Tibial nerve (tissue), 3 donors: ENCODE measurements at regions not wholly inside any gene's neighbourhood (a gene's known extent, or its start where the extent isn't known, plus 50 kb on each side); places are given as distances from the start of the nearest gene placed in this dataset.
"Not testable (repeated sequence)": the region's sequence is repeated elsewhere in the genome, so short reads cannot be mapped to it uniquely, and the experiment has no call there.

Source experiments
- POLR2A ChIP-seq, 2 donors: fragments of 450-650 bp; IDR thresholded peaks; one replicate each; pipeline ENCODE4 v1.6.1; 2017; ENCODE audit warnings: antibody characterized with exemption in 2 of 2, mild to moderate bottlenecking in 2 of 2, moderate library complexity in 2 of 2
- TF ChIP-seq, protein P1 (sequence below), 5 experiments: fragments of 200-600 bp in 3 of 5; fragments of 450-650 bp in 2 of 5; sonication (generic) in 3 of 5; IDR thresholded peaks; one replicate each; pipeline ENCODE4 v1.5.1; 2016 to 2019; ENCODE audit warnings: antibody characterized with exemption in 5 of 5, mild to moderate bottlenecking in 3 of 5, moderate library complexity in 2 of 5

DNA sequence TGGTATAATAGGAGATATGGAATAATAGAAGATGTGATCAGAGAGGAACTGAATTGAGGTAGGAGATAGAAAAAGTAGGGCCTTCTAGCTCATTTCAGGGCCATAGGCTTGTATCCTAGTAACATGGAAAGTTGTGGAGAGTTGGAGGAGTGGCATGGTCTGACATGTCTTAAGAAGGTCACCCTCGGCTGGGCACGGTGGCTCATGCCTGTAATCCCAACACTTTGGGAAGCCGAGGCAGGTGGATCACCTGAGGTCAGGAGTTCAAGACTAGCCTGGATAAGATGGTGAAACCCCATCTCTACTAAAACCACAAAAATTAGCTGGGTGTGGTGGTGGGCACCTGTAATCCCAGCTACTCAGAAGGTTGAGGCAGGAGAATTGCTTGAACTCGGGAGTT lies 550.3 kb upstream of the CDH2 start:
- not testable (repeated sequence) for TF ChIP-seq POLR2A (IDR thresholded peaks at IDR 0.05)
- TF ChIP-seq, protein P1, sequence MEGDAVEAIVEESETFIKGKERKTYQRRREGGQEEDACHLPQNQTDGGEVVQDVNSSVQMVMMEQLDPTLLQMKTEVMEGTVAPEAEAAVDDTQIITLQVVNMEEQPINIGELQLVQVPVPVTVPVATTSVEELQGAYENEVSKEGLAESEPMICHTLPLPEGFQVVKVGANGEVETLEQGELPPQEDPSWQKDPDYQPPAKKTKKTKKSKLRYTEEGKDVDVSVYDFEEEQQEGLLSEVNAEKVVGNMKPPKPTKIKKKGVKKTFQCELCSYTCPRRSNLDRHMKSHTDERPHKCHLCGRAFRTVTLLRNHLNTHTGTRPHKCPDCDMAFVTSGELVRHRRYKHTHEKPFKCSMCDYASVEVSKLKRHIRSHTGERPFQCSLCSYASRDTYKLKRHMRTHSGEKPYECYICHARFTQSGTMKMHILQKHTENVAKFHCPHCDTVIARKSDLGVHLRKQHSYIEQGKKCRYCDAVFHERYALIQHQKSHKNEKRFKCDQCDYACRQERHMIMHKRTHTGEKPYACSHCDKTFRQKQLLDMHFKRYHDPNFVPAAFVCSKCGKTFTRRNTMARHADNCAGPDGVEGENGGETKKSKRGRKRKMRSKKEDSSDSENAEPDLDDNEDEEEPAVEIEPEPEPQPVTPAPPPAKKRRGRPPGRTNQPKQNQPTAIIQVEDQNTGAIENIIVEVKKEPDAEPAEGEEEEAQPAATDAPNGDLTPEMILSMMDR (IDR thresholded peaks at IDR 0.05): not testable (repeated sequence)
